Activated T-helper 1 cell treated with anti-CD3 and anti-CD28 coated beads, Interleukin-12 subunit alpha, Interleukin-12 subunit beta, Interleukin-2, Interleukin-4 antibody, amounts not matched to agents 30 ng/mL and 10 ng/mL and 1 ng/mL, durations not matched to agents 14 hours and 24 hours and 36 hours (primary cell): ENCODE measurements at regions not wholly inside any gene's neighbourhood (a gene's known extent, or its start where the extent isn't known, plus 50 kb on each side); places are given as distances from the start of the nearest gene placed in this dataset.

Source experiments
- DNase-seq: peaks from one replicate; pipeline ENCODE4 v3.0.0; 2021; ENCODE audit warnings: low spot score
- H3K27ac Mint-ChIP-seq: one replicate; pipeline ENCODE4 v1.8.0; 2021; ENCODE audit warnings: mild to moderate bottlenecking, mixed read lengths
- H3K27me3 Mint-ChIP-seq: one replicate; pipeline ENCODE4 v1.8.0; 2022; ENCODE audit warnings: mild to moderate bottlenecking, moderate library complexity, mixed read lengths; ENCODE audit not compliant: insufficient read depth
- H3K36me3 Mint-ChIP-seq: one replicate; pipeline ENCODE4 v1.8.0; 2021; ENCODE audit warnings: low read depth, mixed read lengths
- H3K4me1 Mint-ChIP-seq: one replicate; pipeline ENCODE4 v1.8.0; 2021; ENCODE audit warnings: low read depth, mixed read lengths
- H3K4me3 Mint-ChIP-seq: one replicate; pipeline ENCODE4 v1.8.0; 2021; ENCODE audit warnings: mild to moderate bottlenecking, moderate library complexity, mixed read lengths
- H3K9me3 Mint-ChIP-seq: one replicate; pipeline ENCODE4 v1.8.0; 2021; ENCODE audit warnings: mixed read lengths
- intact Hi-C: fragments of 100-400 bp; cut with micrococcal nuclease; formaldehyde crosslinking; loops from one replicate; pipeline ENCODE4 v1.15.1; 2024

DNA sequence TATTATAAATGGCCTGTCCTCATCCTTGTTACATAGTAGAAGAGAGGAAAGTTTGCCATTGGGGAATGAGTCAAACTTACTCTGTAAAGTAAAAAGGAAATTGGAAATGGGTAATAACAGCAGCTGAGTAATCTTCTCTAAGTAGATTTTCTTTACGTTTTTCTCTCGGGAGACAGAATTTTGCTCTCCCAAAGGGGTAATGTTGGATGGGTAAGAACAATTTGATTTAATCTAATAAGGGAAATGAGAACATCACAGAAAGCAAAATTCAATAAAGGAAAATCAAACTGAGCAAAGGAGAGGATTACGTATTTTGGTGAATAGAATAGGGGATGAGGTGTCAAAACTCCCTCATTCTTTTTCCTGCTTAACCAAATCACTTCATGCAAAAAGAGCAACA lies 283.1 kb upstream of the FOXG1 start:
- Mint-ChIP-seq H3K27me3 (no peaks in the 10 kb centered on the region), H3K4me3 (no peak overlapping the region), H3K4me1 (no peaks in the 10 kb centered on the region), H3K36me3 (no peaks in the 10 kb centered on the region), H3K9me3 (peaks cover 30% of the 10 kb centered on the region), H3K27ac (no peak overlapping the region)
- DNase-seq: no peak
- intact Hi-C loops: no loop called here

DNA sequence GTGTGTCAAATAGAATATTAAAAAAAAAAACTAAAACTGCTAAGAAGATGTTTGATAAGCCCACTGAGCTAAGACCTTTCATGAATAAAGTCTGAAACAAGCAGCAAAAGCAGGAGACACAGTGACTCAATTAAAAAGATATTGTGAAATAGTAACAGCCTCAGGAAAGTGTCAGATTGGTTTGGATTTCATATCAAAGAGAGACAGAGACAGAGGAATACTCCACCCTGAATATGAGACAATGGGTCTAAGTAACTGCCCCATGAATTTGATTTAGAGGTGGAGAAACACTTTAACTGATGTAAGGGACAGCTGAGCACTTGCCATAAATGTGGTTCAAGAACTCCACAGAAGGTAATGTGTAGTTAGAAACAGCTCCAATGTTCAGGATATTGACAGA lies 277.9 kb upstream of the FOXG1 start:
- no peaks in the 10 kb centered on the region for H3K36me3 Mint-ChIP-seq
- no peaks in the 10 kb centered on the region for H3K27me3 Mint-ChIP-seq

DNA sequence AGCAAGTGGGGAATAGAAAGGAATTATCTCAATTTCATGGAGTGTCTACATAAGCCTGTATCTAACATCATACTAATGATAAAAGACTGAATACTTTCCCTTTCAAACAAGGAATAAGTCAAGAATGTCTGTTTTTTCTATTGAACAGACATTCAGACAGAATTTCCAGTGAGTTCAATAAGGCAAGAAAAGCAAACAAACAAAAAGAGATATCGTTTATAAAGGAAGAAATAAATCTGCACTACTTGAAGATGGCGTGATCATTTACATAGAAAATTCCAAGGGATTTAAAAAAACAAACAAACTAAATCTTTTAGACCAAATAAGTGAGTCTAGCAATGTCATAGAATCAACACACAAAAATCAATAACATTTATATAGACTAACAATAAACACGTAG lies 273.1 kb upstream of the FOXG1 start:
- Mint-ChIP-seq H3K4me3 (no peak overlapping the region), H3K4me1 (no peaks in the 10 kb centered on the region), H3K9me3 (peaks cover 33% of the 10 kb centered on the region), H3K36me3 (no peaks in the 10 kb centered on the region), H3K27me3 (no peaks in the 10 kb centered on the region), H3K27ac (no peak overlapping the region)
- intact Hi-C loops: no loop called here
- DNase-seq: no peak

More for the DNA sequence above, 277.9 kb upstream of the FOXG1 start:
- intact Hi-C loops: no loop called here
- H3K4me1 Mint-ChIP-seq: no peaks in the 10 kb centered on the region
- no peak overlapping the region for H3K27ac Mint-ChIP-seq
- DNase-seq: no peak
- no peak overlapping the region for H3K4me3 Mint-ChIP-seq
- H3K9me3 Mint-ChIP-seq: peaks cover 34% of the 10 kb centered on the region

DNA sequence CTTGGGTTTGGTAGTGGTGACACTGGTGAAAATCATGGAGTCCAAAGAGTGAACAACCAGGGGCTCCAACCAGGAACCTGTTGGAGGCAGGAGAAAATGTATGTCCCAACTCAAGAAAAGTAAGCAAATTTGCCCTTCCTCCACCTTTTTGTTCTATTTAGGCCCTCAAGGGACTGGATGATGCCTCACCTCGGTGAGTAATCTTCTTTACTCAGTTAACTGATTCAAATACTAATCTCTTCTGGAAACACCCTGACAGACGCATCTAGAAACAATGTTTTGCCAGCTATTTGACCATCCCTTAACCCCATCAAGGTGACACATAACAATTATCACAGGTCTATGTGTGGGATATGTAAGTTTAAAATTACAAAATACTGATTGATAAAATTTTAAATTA lies 272.4 kb upstream of the FOXG1 start:
- no peaks in the 10 kb centered on the region for H3K36me3 Mint-ChIP-seq
- no peaks in the 10 kb centered on the region for H3K27me3 Mint-ChIP-seq
- DNase-seq: no peak
- intact Hi-C loops: no loop called here
- no peak overlapping the region for H3K27ac Mint-ChIP-seq
- H3K4me1 Mint-ChIP-seq: no peaks in the 10 kb centered on the region
- H3K4me3 Mint-ChIP-seq: no peak overlapping the region
- peaks cover 26% of the 10 kb centered on the region for H3K9me3 Mint-ChIP-seq

DNA sequence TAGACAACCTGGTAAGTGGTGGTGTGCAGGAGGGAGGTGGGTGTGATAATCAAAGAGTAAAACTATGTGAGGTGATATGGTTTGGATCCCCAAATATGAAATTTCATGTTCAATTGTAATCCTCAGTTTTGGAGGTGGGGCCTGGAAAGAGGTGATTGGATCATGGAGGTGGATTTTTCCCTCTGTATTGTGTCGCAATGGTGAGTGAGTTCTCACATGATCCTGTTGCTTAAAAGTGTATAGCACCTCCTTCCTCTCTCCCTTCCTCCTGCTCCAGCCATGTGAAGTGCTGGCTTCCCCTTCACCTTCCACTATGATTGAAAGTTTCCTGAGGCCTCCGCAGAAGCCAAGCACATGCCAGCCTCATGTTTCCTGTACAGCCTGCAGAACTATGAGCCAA lies 270.2 kb upstream of the FOXG1 start:
- H3K4me1 Mint-ChIP-seq: no peaks in the 10 kb centered on the region
- H3K9me3 Mint-ChIP-seq: peaks cover 24% of the 10 kb centered on the region
- no peaks in the 10 kb centered on the region for H3K27me3 Mint-ChIP-seq
- H3K4me3 Mint-ChIP-seq: no peak overlapping the region
- no peak overlapping the region for H3K27ac Mint-ChIP-seq
- no peaks in the 10 kb centered on the region for H3K36me3 Mint-ChIP-seq
- no peak for DNase-seq
- intact Hi-C loops: no loop called here

DNA sequence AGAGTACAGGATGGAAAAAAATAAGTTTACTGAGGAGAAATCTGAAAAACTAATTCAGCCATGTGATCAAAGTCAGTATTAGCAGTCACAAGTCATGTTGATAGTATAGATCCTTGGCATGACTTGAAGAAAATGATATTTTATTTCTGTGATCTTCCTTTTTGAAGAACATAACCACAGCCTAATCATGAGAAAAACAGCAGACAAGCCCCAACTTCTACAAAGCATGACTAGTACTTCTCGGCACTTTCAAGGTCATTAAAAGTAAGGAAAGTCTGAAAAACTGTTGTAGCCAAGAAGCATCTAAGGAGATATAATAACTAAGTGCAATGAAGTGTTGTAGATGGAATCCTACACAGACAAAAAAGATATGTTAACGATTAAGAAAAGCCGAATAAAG lies 264.1 kb upstream of the FOXG1 start:
- no peak for DNase-seq
- Mint-ChIP-seq H3K9me3 (peaks cover 17% of the 10 kb centered on the region), H3K4me1 (no peaks in the 10 kb centered on the region), H3K27ac (no peak overlapping the region), H3K4me3 (no peak overlapping the region), H3K36me3 (no peaks in the 10 kb centered on the region), H3K27me3 (no peaks in the 10 kb centered on the region)
- intact Hi-C loops: no loop called here

DNA sequence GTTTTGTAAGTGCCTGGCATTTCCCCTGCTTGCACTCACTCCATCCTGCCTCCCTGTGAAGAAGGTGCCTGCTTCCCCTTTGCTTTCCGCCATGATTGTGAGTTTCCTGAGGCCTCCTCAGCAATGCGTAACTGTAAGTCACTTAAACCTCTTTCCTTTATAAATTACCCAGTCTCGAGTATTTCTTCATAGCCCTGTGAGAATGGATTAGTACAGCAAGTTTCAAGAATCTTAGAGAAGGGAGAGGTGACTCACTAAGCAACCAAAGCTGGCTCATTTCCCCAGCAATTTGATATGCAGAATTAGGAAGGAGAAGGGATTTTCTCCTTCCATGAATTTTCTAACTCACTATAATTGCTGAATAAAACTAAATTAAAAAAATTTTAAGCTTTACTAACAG lies 251.0 kb upstream of the FOXG1 start:
- Mint-ChIP-seq H3K27me3 (no peaks in the 10 kb centered on the region), H3K9me3 (peaks cover 27% of the 10 kb centered on the region), H3K27ac (no peak overlapping the region), H3K4me1 (no peaks in the 10 kb centered on the region), H3K36me3 (no peaks in the 10 kb centered on the region), H3K4me3 (no peak overlapping the region)
- no peak for DNase-seq
- intact Hi-C loops: no loop called here

DNA sequence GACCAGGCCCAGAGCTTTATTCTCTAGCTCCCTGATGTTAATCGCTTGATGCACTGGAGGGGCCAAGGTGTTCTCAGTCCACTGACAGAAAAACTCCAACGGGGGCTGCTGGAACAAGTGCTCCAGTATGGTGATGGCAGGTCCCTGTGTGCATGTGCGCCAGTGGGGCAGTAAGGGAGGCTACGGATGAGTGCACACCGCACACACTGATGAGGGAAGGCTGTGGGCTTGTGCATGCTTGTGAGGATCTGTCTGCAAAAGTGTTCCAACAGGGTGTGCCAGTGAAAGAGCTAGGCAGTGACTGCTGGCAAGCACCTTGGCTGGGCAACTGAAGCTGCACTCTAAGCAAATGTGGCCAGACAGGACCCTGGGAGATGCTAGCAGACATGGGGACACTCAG lies 229.7 kb upstream of the FOXG1 start:
- DNase-seq: no peak
- Mint-ChIP-seq H3K36me3 (no peaks in the 10 kb centered on the region), H3K27me3 (no peaks in the 10 kb centered on the region), H3K9me3 (peaks cover 58% of the 10 kb centered on the region), H3K4me1 (no peaks in the 10 kb centered on the region), H3K4me3 (no peak overlapping the region), H3K27ac (no peak overlapping the region)
- intact Hi-C loops: no loop called here

DNA sequence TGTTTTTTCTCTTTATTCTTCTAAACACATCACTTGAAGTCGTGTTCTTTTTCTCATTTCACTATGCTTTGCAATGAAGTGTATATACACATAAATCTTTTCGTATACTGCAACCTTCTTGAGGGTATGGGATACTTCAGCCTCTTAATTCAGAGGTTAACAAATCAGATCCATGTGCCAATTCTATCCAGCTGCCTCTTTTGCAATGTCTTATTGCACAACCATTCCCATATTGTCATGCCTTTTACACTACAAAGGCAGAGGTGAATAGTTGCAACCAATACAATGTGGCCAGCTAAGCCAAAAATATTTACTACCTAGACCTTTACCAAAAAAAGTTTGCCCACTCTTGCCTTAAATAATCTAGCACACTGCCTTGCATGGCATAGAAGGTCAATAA lies 224.5 kb upstream of the FOXG1 start:
- Mint-ChIP-seq H3K36me3 (no peaks in the 10 kb centered on the region), H3K4me3 (no peak overlapping the region), H3K27ac (no peak overlapping the region), H3K27me3 (no peaks in the 10 kb centered on the region), H3K9me3 (peaks cover 24% of the 10 kb centered on the region), H3K4me1 (no peaks in the 10 kb centered on the region)
- DNase-seq: no peak
- intact Hi-C loops: no loop called here

DNA sequence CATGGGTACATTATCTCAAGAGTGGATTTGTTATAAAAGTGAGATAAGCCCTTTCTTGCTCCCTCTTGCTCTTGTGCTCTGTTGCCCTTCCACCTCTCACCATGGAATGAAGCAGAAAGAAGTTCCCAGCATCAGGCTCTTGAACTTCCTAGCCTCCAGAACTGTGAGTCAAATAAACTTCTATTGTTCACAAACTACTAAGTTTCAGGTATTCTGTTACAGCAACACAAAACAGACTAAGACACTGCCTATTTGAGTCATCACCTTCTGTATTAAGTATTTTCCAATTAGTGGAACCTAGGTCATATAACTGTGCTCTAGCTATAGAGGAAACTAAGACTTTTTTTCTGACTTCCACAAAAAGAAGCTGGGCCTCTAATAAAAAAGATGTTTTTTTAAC lies 201.2 kb upstream of the FOXG1 start:
- Mint-ChIP-seq H3K9me3 (peaks cover 31% of the 10 kb centered on the region), H3K27me3 (no peaks in the 10 kb centered on the region), H3K4me1 (no peaks in the 10 kb centered on the region), H3K4me3 (no peak overlapping the region), H3K36me3 (no peaks in the 10 kb centered on the region), H3K27ac (no peak overlapping the region)
- intact Hi-C loops: no loop called here
- no peak for DNase-seq

DNA sequence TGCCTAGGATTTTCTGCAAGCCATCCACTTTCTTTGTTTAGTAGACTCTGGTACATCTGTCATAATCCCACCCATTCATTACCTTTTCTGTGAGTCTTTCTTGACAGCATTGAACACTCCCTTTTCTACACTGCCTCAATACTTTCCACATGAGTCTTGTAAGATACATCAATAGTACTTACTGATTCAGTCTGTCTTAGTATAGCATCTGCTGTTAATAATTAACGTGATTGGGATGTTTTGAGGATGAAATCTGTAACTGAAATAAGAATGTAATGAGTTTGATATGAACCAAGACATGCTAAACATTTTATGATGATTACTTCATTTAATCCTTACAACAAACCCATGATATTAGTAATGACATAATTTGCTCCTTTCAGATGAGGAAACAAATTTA lies 196.2 kb upstream of the FOXG1 start:
- H3K4me3 Mint-ChIP-seq: no peak overlapping the region
- H3K36me3 Mint-ChIP-seq: no peaks in the 10 kb centered on the region
- H3K27ac Mint-ChIP-seq: no peak overlapping the region
- peaks cover 23% of the 10 kb centered on the region for H3K9me3 Mint-ChIP-seq
- intact Hi-C loops: no loop called here
- H3K4me1 Mint-ChIP-seq: no peaks in the 10 kb centered on the region
- no peak for DNase-seq
- H3K27me3 Mint-ChIP-seq: no peaks in the 10 kb centered on the region

DNA sequence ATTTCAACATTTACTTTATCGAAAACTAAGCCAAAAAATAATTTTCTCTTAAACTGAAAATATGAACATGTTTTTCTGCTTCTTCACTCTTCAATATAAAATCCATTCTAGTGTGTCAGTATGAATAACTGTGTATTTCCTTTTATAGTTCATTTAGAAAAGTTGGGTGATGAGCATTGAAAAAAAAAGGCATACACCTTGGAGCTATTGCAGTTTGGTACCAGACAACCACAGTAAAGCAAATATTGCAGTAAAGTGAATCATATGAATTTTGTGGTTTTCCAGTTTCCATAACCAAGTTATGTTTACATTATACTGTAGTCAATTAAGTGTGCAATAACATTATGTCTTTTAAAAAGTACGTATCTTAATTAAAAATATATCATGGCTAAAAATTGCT lies 195.0 kb upstream of the FOXG1 start:
- Mint-ChIP-seq H3K4me1 (no peaks in the 10 kb centered on the region), H3K27me3 (no peaks in the 10 kb centered on the region), H3K36me3 (no peaks in the 10 kb centered on the region), H3K9me3 (peaks cover 15% of the 10 kb centered on the region), H3K4me3 (no peak overlapping the region), H3K27ac (no peak overlapping the region)
- intact Hi-C loops: no loop called here
- no peak for DNase-seq

DNA sequence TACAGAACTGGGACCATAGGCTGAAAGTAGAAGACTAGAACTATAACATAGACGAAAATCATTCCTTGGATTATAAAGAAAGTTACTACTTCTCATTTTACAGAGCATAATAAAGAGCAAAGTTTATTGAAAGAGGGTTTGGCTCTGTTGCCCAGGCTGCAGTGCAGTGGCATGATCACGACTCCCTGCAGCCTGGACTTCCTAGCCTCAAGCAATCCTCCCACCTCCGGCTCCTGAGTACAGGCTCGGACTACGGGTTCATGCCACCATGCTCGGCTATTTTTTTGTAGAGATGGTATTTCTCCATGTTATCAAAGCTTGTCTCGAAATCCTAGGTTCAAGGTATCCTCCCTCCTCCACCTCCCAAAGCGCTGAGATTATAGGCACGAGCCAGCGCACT lies 190.1 kb upstream of the FOXG1 start:
- Mint-ChIP-seq H3K36me3 (no peaks in the 10 kb centered on the region), H3K27me3 (no peaks in the 10 kb centered on the region), H3K9me3 (peaks cover 22% of the 10 kb centered on the region), H3K27ac (no peak overlapping the region), H3K4me1 (no peaks in the 10 kb centered on the region), H3K4me3 (no peak overlapping the region)
- intact Hi-C loops: no loop called here
- DNase-seq: no peak

DNA sequence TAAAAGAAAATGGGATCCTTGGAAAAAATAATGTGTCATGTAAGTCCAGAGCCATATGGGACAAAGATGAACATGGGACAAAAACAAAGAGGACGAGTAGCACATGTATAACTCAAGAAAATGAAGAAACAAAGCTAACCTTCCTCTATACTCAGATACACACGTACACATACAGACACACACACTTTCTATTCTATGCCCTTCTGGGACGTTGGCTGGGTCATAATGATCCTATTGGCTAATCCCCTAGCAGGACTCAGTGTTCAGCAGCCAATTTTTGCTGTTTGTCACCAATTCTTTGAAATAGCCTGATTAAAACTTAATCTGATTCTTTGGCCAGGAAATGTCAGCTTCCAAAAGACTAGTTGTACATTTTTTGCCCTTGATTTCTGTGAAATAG lies 189.4 kb upstream of the FOXG1 start:
- DNase-seq: no peak
- Mint-ChIP-seq H3K27me3 (no peaks in the 10 kb centered on the region), H3K27ac (no peak overlapping the region), H3K36me3 (no peaks in the 10 kb centered on the region), H3K9me3 (peaks cover 22% of the 10 kb centered on the region), H3K4me3 (no peak overlapping the region), H3K4me1 (no peaks in the 10 kb centered on the region)
- intact Hi-C loops: no loop called here
